Type B pancreatic cell (in vitro differentiated cells): ENCODE measurements at regions not wholly inside any gene's neighbourhood (a gene's known extent, or its start where the extent isn't known, plus 50 kb on each side); places are given as distances from the start of the nearest gene placed in this dataset.

ENCODE experiments used
- DNase-seq: peaks from one replicate; pipeline ENCODE4 v3.0.0; 2021; ENCODE audit warnings: mixed read lengths; ENCODE audit not compliant: unreplicated experiment; ENCODE audit errors: extremely low spot score
- H3K27ac Mint-ChIP-seq: 2 replicates; pipeline ENCODE4 v1.8.0; 2021; ENCODE audit warnings: mild to moderate bottlenecking, mixed read lengths
- H3K27me3 Mint-ChIP-seq: 2 replicates; pipeline ENCODE4 v1.8.0; 2021; ENCODE audit warnings: mixed read lengths
- H3K36me3 Mint-ChIP-seq: 2 replicates; pipeline ENCODE4 v1.8.0; 2021; ENCODE audit warnings: mixed read lengths
- H3K4me1 Mint-ChIP-seq: one replicate; pipeline ENCODE4 v1.8.0; 2021; ENCODE audit warnings: mixed read lengths; ENCODE audit not compliant: unreplicated experiment
- H3K4me3 Mint-ChIP-seq: 2 replicates; pipeline ENCODE4 v1.8.0; 2021; ENCODE audit warnings: mild to moderate bottlenecking, mixed read lengths
- H3K9me3 Mint-ChIP-seq: 2 replicates; pipeline ENCODE4 v1.8.0; 2021; ENCODE audit warnings: mixed read lengths
- TF ChIP-seq, protein P1 (sequence below): fragments of 200-600 bp; sonication (generic); conservative IDR thresholded peaks from 2 replicates; pipeline ENCODE4 v1.5.0; 2021; ENCODE audit warnings: antibody characterized with exemption, mild to moderate bottlenecking

DNA sequence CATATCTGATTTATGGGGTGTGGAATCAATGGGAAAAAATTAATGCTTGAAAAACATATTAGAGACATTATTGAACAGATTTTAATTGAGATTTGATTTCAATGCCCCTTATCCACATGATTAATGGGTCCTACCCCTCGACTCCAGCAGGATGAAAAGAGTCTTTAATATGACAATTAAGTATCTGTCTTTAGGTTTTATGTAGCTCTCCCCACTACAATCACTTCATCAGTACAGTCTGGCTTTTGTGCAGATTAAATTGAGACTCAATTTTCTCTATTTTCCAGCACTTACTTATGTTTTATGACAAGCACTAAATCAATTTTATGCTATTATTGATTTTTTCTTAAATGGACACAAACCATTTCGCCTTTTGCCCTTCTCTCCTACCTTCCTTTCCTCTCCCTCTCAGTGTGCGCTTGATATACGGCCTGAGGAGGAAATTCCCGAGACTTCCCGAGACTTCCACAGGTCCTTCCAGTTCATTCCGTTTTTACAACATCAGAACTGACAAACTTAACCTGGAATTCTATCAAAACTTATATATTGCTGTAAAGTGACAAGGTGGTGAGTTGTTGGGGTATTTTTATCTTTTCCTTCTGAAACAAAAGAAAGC is 555.1 kb upstream of the SALL3 start:
- H3K27me3 Mint-ChIP-seq: peaks cover 5% of the 10 kb centered on the region
- H3K4me1 Mint-ChIP-seq: no peaks in the 10 kb centered on the region
- DNase-seq: no peak
- H3K27ac Mint-ChIP-seq: no peak overlapping the region
- no peak overlapping the region for H3K4me3 Mint-ChIP-seq
- TF ChIP-seq, protein P1, sequence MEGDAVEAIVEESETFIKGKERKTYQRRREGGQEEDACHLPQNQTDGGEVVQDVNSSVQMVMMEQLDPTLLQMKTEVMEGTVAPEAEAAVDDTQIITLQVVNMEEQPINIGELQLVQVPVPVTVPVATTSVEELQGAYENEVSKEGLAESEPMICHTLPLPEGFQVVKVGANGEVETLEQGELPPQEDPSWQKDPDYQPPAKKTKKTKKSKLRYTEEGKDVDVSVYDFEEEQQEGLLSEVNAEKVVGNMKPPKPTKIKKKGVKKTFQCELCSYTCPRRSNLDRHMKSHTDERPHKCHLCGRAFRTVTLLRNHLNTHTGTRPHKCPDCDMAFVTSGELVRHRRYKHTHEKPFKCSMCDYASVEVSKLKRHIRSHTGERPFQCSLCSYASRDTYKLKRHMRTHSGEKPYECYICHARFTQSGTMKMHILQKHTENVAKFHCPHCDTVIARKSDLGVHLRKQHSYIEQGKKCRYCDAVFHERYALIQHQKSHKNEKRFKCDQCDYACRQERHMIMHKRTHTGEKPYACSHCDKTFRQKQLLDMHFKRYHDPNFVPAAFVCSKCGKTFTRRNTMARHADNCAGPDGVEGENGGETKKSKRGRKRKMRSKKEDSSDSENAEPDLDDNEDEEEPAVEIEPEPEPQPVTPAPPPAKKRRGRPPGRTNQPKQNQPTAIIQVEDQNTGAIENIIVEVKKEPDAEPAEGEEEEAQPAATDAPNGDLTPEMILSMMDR: no peak
- H3K36me3 Mint-ChIP-seq: no peaks in the 10 kb centered on the region
- no peaks in the 10 kb centered on the region for H3K9me3 Mint-ChIP-seq

- TF ChIP-seq, protein P1: no peak
- no peak overlapping the region for H3K4me3 Mint-ChIP-seq
These were observed 554.6 kb upstream of the SALL3 start for GRCh38 chr18:78425019-78425412.

GRCh38 chr18:78427081-78427480 is 552.5 kb upstream of the SALL3 start:
- TF ChIP-seq, protein P1: no peak
- no peaks in the 10 kb centered on the region for H3K27me3 Mint-ChIP-seq
- DNase-seq: no peak
- H3K27ac Mint-ChIP-seq: no peak overlapping the region
- no peaks in the 10 kb centered on the region for H3K4me1 Mint-ChIP-seq
- H3K4me3 Mint-ChIP-seq: no peak overlapping the region
- no peaks in the 10 kb centered on the region for H3K36me3 Mint-ChIP-seq
- no peaks in the 10 kb centered on the region for H3K9me3 Mint-ChIP-seq

More at GRCh38 chr18:78425019-78425412, 554.6 kb upstream of the SALL3 start:
- no peak overlapping the region for H3K27ac Mint-ChIP-seq
- H3K9me3 Mint-ChIP-seq: no peaks in the 10 kb centered on the region
- H3K4me1 Mint-ChIP-seq: no peaks in the 10 kb centered on the region
- no peaks in the 10 kb centered on the region for H3K36me3 Mint-ChIP-seq
- H3K27me3 Mint-ChIP-seq: peaks cover 2% of the 10 kb centered on the region
- no peak for DNase-seq

GRCh38 chr18:78429127-78430108 is 550.2 kb upstream of the SALL3 start:
- Mint-ChIP-seq H3K4me1 (no peaks in the 10 kb centered on the region), H3K27me3 (no peaks in the 10 kb centered on the region)
- TF ChIP-seq, protein P1: no peak

GRCh38 chr18:78430131-78430758 is 549.4 kb upstream of the SALL3 start:
- Mint-ChIP-seq H3K27me3 (no peaks in the 10 kb centered on the region), H3K36me3 (no peaks in the 10 kb centered on the region), H3K9me3 (no peaks in the 10 kb centered on the region), H3K4me3 (no peak overlapping the region), H3K27ac (no peak overlapping the region), H3K4me1 (no peaks in the 10 kb centered on the region)
- TF ChIP-seq, protein P1: no peak
- no peak for DNase-seq

More at GRCh38 chr18:78429127-78430108, 550.2 kb upstream of the SALL3 start:
- Mint-ChIP-seq H3K4me3 (no peak overlapping the region), H3K9me3 (no peaks in the 10 kb centered on the region), H3K36me3 (no peaks in the 10 kb centered on the region), H3K27ac (no peak overlapping the region)
- DNase-seq: no peak
